HG03045 (cell line): ENCODE measurements at regions not wholly inside any gene's neighbourhood (a gene's known extent, or its start where the extent isn't known, plus 50 kb on each side); places are given as distances from the start of the nearest gene placed in this dataset.
"Not testable (repeated sequence)": the region's sequence is repeated elsewhere in the genome, so short reads cannot be mapped to it uniquely, and the experiment has no call there.

ENCODE experiments used
- ATAC-seq: cut with Tn5 transposase; IDR thresholded peaks from one replicate; pipeline ENCODE4 v1.9.1; 2021; ENCODE audit warnings: mild to moderate bottlenecking, moderate library complexity; ENCODE audit not compliant: unreplicated experiment

GRCh38 chr10:63077800-63078199 is 55.3 kb upstream of the NRBF2 start:
- no peak for ATAC-seq

GRCh38 chr10:63072951-63073350 is 60.2 kb upstream of the NRBF2 start:
- no peak for ATAC-seq

GRCh38 chr10:63071145-63071544 is 62.0 kb upstream of the NRBF2 start:
- no peak for ATAC-seq

GRCh38 chr10:63069318-63069717 is 63.8 kb upstream of the NRBF2 start:
- ATAC-seq = no peak

GRCh38 chr10:63068246-63068645 is 64.9 kb upstream of the NRBF2 start:
- ATAC-seq = no peak

DNA sequence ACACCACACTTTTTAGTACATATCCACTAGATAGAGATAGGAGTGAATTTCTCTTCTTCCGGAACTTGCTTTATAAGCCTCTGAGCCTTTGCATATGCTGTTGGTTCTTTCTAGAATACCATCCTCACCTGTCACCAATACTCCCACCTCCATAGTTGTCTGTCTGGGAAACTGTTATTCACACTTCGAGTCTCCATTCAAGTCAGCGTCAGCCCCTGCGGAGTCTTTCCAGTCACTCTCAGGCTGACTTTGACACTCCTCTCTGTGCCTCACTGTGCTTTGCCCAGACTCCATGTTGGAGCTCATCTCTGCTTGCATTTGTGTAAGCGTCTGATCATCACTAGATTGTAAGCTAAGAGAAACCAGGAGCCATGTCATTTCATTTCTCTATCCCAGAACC is 66.5 kb upstream of the NRBF2 start:
- no peak for ATAC-seq

DNA sequence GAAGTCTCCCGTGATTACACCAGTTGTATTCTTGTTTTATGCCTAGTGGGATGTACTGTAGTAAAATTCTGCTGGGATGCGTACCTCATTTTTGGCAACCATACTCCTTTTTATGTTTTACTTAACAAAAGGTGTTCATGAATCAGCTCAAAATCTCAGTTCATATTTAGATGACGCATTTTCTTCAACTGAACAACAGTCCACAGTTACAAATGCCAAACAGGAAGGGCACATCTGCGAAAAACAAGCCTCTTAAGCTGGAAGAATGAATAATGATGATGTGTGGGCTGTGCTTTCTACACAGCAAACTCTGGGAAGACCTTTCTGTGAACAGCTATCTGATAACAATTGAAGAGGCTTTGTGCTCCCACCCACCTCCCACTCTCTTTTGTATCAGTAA is 68.4 kb upstream of the NRBF2 start:
- no peak for ATAC-seq

DNA sequence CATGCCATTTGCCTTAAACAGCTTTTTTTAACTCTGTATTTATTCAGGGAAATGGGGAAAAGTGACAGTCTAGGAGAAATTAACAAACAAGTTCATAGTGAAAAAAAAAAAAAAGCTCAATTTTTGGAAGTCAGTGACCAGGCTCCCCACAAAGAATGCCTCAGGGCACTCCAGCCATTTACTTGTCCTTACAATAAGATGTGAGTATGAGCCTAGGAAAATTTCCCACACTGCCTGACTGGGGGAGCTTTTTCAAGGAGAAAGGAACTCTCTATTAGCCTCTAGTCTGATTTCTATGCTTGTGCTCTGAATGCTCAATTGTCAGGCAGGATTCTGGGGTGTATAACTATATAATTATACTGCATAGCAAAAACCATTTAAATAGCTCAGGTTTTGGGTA is 74.9 kb upstream of the NRBF2 start:
- ATAC-seq = no peak

GRCh38 chr10:63057509-63057908 is 75.6 kb upstream of the NRBF2 start:
- ATAC-seq = no peak

DNA sequence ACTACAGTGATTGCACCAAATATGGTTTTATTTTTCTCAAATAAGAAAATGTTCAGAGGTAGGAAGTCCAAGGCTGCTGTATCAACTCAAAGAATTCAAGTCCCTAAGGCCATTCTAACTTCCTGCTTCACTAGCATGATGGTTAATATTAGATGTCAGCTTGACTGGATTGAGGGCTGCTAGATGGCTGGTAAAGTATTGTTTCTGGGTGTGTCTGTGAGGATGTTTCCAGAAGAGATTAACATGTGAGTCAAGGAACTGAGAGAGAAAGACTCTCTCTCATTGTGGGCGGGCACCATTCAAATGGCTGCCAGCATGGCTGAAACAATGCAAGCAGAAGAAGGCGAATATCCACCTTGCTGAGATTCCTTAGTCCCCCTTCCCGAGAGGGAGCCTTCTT is 77.4 kb upstream of the NRBF2 start:
- ATAC-seq = no peak

DNA sequence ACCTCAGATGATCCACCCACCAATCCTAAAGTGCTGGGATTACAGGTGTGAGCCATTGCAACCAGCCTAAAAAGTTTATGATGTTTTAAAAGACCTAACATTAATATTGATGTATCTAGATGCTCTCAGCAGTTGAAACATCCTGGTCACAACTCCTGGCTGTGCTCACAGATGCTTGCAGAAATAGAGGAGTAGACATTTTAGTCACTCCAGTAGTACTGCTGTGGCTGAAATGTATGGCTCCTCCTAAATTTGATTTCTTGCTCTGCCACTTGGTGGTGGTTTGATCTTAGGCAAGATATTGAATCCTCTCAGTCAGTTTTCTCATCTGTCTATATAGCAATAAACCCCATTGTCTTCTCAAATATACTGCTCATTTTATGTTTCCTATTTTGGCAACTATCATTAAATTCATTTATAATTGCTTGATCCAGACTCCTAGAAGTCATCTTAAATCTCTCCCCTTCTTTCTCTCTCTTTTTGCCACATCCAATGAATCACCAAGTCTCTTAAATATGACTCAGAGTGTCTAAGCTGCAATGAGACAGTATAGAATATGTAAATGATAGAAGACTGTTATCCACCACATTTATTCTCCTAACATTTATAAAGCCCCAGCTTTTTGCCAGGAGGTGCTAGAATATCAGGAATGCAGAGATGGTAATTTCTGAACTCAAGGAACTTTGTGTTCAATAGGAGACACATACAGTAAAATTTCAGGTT is 78.1 kb upstream of the NRBF2 start:
- no peak for ATAC-seq

DNA sequence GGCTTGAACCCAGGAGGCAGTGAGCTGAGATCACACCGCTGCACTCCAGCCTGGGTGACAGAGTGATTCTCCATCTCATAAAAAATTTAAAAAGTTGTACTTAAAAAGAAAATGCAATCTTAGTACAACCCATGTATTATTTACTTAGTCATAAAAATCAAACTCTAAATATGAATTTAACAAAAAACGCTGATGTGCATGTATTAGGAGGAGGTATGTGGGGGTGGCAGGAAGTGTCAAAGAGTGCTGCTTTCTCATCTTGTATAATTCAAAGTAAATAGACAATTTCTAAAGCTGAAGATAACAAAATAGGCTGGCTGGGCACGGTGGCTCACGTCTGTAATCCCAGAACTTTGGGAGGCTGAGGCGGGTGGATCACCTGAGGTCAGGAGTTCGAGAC is 81.0 kb upstream of the NRBF2 start:
- no peak for ATAC-seq

DNA sequence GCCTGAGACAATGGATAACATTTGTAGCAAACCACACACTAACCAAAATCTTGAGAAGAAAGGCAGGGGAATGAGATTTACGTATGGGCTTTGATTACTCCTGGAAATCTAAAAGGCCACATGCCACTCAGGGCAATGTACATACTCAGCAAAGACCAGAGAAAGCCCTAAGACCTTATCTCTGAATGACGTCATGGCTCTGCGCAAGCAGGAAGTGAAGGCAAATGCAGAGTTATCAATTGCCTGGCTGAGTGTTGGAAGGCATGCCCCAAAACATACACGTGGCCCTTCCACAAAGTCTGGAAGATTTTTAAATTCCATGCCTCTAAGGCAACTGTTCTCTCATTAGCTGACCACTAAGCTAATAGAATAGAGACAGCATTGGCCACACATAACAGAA is 90.9 kb upstream of the NRBF2 start:
- ATAC-seq = no peak

GRCh38 chr10:63033616-63034185 is 99.4 kb upstream of the NRBF2 start:
- ATAC-seq = not testable (repeated sequence)

DNA sequence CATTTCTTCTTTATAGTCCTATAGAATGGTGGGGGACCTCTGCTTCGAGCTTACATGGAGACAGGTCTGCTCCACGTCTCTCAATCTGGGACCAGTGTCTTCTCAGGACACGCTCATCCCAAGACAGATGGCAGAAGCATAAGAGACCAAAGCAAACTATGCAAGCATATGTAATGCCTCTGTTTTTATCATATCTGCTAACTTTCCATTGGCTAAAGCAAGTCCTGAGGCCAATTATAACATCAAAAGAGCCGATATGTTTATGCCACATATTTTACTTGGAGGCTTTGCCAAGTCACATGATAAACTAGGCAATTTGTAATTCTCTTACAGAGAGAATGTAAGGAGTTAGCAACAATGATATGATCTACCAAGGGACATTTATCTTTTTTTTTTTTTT is 102.6 kb upstream of the NRBF2 start:
- ATAC-seq = no peak

DNA sequence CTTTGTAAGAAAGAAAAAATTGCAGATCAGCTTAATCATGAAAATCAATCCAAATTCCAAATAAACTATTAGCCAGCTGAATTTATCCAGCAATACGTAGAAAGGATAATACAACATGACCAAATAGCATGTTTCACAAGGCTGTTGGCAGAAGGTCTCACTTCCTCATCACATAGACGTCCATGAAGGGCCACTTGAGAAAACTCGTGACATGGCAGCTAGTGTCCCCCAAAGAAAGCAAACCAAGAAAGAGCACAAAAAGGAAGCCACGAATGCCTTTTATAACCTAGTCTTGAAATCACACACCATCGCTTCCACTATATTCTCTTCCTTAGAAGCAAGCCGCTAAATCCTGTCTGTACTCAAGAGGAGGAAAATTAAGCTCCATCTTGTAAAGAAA is 105.6 kb upstream of the NRBF2 start:
- no peak for ATAC-seq

GRCh38 chr10:63021225-63021624 is 111.9 kb upstream of the NRBF2 start:
- no peak for ATAC-seq

- ATAC-seq = no peak
Observed at GRCh38 chr10:63013755-63014154, 119.4 kb upstream of the NRBF2 start.

- ATAC-seq = no peak
Observed at GRCh38 chr10:63012623-63013022, 120.5 kb upstream of the NRBF2 start.

DNA sequence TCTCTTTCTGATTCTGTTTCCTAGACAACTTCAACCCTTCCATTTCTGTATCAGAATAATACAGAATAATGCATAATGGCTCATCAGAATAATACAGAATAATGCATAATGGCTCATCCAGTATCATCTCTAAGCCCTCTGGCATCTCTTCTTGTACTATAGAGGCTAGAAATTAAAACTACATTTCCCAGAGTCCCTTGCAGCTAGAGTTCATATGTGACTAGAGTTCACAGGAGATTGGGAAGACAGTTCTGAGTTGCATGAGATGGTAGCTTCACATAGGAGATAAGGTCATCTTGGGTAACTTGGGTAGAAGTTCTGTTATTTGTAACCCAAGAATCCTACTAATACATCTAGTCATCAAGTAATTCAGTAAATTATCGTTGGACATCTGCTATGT is 122.9 kb upstream of the NRBF2 start:
- ATAC-seq = no peak

DNA sequence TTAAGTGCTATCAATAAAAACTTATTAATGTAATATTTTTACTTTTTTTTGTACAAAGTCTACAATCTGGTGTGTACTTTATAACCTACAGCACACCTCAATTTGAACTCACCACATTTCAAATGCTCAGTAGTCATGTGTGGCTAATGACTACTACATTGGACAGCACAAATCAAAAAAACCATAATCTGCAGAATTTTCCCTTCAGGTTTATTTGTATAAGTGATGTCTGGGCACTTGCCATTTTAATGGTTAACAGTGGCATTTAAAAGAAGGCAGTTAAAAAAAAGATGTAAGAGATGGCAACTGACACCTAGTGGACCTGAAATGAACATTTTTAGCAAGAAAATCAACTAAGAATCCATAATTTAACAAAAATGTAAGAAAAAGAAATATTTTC is 124.6 kb upstream of the NRBF2 start:
- ATAC-seq = no peak

DNA sequence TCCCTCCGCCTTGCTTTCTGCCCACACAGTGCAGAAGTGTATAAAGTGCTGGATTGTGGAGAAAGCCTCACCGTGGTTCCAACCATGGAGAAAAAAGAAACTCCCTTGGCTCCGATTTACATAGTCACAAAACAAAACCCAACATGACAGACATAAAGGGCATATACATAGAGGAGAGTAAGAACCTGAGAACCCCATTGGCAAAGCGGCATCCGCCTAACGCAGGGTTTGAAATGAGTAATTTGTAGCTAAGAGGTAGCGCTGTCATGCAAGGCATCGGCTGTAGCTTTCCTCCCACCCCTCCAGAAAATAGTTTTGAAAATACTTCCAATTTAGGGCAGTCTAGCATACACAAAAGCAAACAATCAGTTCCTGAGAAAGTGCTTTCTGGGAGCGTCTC is 126.0 kb upstream of the NRBF2 start:
- ATAC-seq = no peak

GRCh38 chr10:63005246-63005645 is 127.9 kb upstream of the NRBF2 start:
- ATAC-seq = no peak
